IMR-90 (cell line): ENCODE measurements at regions not wholly inside any gene's neighbourhood (a gene's known extent, or its start where the extent isn't known, plus 50 kb on each side); places are given as distances from the start of the nearest gene placed in this dataset.
"Not testable (repeated sequence)": the region's sequence is repeated elsewhere in the genome, so short reads cannot be mapped to it uniquely, and the experiment has no call there.

Experiments
- BHLHE40 ChIP-seq: fragments of 150-350 bp; IDR thresholded peaks from 2 replicates; pipeline ENCODE4 v1.6.1; 2016; ENCODE audit warnings: mild to moderate bottlenecking, low read depth, low read length
- CEBPB ChIP-seq: IDR thresholded peaks from 2 replicates; pipeline ENCODE4 v1.6.1; 2012; ENCODE audit warnings: low read depth, low read length, improper control_type of control experiment
- CHD1 ChIP-seq: IDR thresholded peaks from 2 replicates; pipeline ENCODE4 v1.6.1; 2012; ENCODE audit warnings: low read depth, low read length, improper control_type of control experiment
- CTCF ChIP-seq: conservative IDR thresholded peaks from 2 replicates; pipeline ENCODE4 v1.5.1; 2012; ENCODE audit warnings: mild to moderate bottlenecking, low read depth, low read length, improper control_type of control experiment
- ELK1 ChIP-seq: fragments of 150-350 bp; IDR thresholded peaks from 2 replicates; pipeline ENCODE4 v1.6.1; 2016; ENCODE audit warnings: low read depth, mild to moderate bottlenecking, low read length, moderate library complexity, borderline replicate concordance
- FOS ChIP-seq: fragments of 150-350 bp; IDR thresholded peaks from 2 replicates; pipeline ENCODE4 v1.6.1; 2016; ENCODE audit warnings: low read depth, low read length
- MAFK ChIP-seq: IDR thresholded peaks from 2 replicates; pipeline ENCODE4 v1.6.1; 2012; ENCODE audit warnings: low read depth, low read length, improper control_type of control experiment
- MXI1 ChIP-seq: IDR thresholded peaks from 2 replicates; pipeline ENCODE4 v1.6.1; 2012; ENCODE audit warnings: low read depth, mild to moderate bottlenecking, low read length, moderate library complexity, borderline replicate concordance
- NFE2L2 ChIP-seq: fragments of 150-350 bp; IDR thresholded peaks from 2 replicates; pipeline ENCODE4 v1.6.1; 2016; ENCODE audit warnings: low read depth, mild to moderate bottlenecking, low read length
- POLR2A ChIP-seq: IDR thresholded peaks from 2 replicates; pipeline ENCODE4 v1.6.1; 2012; ENCODE audit warnings: mild to moderate bottlenecking, low read depth, low read length
- RAD21 ChIP-seq: IDR thresholded peaks from 2 replicates; pipeline ENCODE4 v1.6.1; 2012; ENCODE audit warnings: low read length, improper control_type of control experiment
- RCOR1 ChIP-seq: IDR thresholded peaks from 2 replicates; pipeline ENCODE4 v1.6.1; 2012; ENCODE audit warnings: mild to moderate bottlenecking, low read length, improper control_type of control experiment; ENCODE audit not compliant: insufficient replicate concordance
- RFX5 ChIP-seq: IDR thresholded peaks from 2 replicates; pipeline ENCODE4 v1.8.0; 2012; ENCODE audit warnings: low read depth, mild to moderate bottlenecking, low read length, moderate library complexity
- SMC3 ChIP-seq: fragments of 150-350 bp; IDR thresholded peaks from 2 replicates; pipeline ENCODE4 v1.6.1; 2016; ENCODE audit warnings: low read depth, mild to moderate bottlenecking, antibody characterized with exemption, low read length, moderate library complexity

GRCh38 chr12:43224190-43224805 is 327.7 kb downstream of the ADAMTS20 start:
- not testable (repeated sequence) for TF ChIP-seq CTCF, CEBPB, ELK1, MAFK, POLR2A, RFX5, NFE2L2, FOS, CHD1, RAD21, SMC3, MXI1, RCOR1, BHLHE40
